SU-DHL-6 (cell line): ENCODE measurements at regions not wholly inside any gene's neighbourhood (a gene's known extent, or its start where the extent isn't known, plus 50 kb on each side); places are given as distances from the start of the nearest gene placed in this dataset.

ENCODE experiments used
- H2AFZ ChIP-seq: fragments of 200-600 bp; sonication (generic); 2 replicates; pipeline ENCODE4 v1.6.1; 2014; ENCODE audit warnings: low read depth, mild to moderate bottlenecking, moderate library complexity, mixed read lengths, antibody characterized with exemption, low read length; ENCODE audit not compliant: severe bottlenecking
- H3F3A ChIP-seq: fragments of 200-600 bp; shearing (Covaris generic); 2 replicates; pipeline ENCODE4 v1.6.0; 2016; ENCODE audit warnings: antibody characterized with exemption, mild to moderate bottlenecking; ENCODE audit not compliant: insufficient read depth
- H3K27ac ChIP-seq: fragments of 200-600 bp; sonication (generic); 2 replicates; pipeline ENCODE4 v1.5.1; 2016; ENCODE audit warnings: low read depth, mild to moderate bottlenecking, low read length, moderate library complexity, mixed read lengths
- H3K27me3 ChIP-seq: fragments of 200-600 bp; sonication (generic), shearing (Covaris generic); 2 replicates; pipeline ENCODE4 v1.6.0; 2014; ENCODE audit warnings: mild to moderate bottlenecking, low read length
- H3K36me3 ChIP-seq: fragments of 200-600 bp; sonication (generic); 2 replicates; pipeline ENCODE4 v1.6.1; 2014; ENCODE audit warnings: mild to moderate bottlenecking, low read length, mixed read lengths
- H3K4me2 ChIP-seq: fragments of 300-600, 200-600 bp; shearing (Covaris generic), sonication (generic); 2 replicates; pipeline ENCODE4 v1.6.0; 2014; ENCODE audit warnings: low read length, low read depth, mild to moderate bottlenecking; ENCODE audit not compliant: poor library complexity, severe bottlenecking
- H3K4me3 ChIP-seq: fragments of 200-600 bp; sonication (generic); 2 replicates; pipeline ENCODE4 v1.5.1; 2014; ENCODE audit warnings: antibody characterized with exemption, low read length, mild to moderate bottlenecking, mixed read lengths; ENCODE audit not compliant: insufficient read depth, poor library complexity, severe bottlenecking
- H3K79me2 ChIP-seq: fragments of 200-600 bp; sonication (generic); 2 replicates; pipeline ENCODE4 v1.6.1; 2014; ENCODE audit warnings: mild to moderate bottlenecking, low read length, moderate library complexity; ENCODE audit not compliant: insufficient read depth
- H3K9ac ChIP-seq: fragments of 200-600 bp; sonication (generic); 2 replicates; pipeline ENCODE4 v1.7.0; 2014; ENCODE audit warnings: mild to moderate bottlenecking, low read length
- H3K9me2 ChIP-seq: fragments of 200-600 bp; sonication (generic); replicated peaks from 2 replicates; pipeline ENCODE4 v1.6.1; 2014; ENCODE audit warnings: low read length; ENCODE audit not compliant: insufficient read depth
- H3K9me3 ChIP-seq: fragments of 200-600 bp; sonication (generic); 2 replicates; pipeline ENCODE4 v1.6.1; 2014; ENCODE audit warnings: low read length, mixed read lengths; ENCODE audit not compliant: insufficient read depth
- H4K20me1 ChIP-seq: fragments of 200-600 bp; sonication (generic); 2 replicates; pipeline ENCODE4 v1.6.1; 2014; ENCODE audit warnings: low read depth, mild to moderate bottlenecking, antibody characterized with exemption, low read length, moderate library complexity, mixed read lengths
- EZH2phosphoT487 ChIP-seq: fragments of 200-600 bp; sonication (generic), shearing (Covaris generic); conservative IDR thresholded peaks from 2 replicates; pipeline ENCODE4 v1.6.1; 2018; ENCODE audit warnings: mild to moderate bottlenecking, antibody characterized with exemption, low read length, moderate library complexity, mixed read lengths
- TF ChIP-seq, protein P1 (sequence below): fragments of 200-600 bp; sonication (generic); IDR thresholded peaks from one replicate; pipeline ENCODE4 v1.5.1; 2017; ENCODE audit warnings: antibody characterized with exemption, mild to moderate bottlenecking, low read length, moderate library complexity; ENCODE audit not compliant: insufficient read depth, poor library complexity, severe bottlenecking

DNA sequence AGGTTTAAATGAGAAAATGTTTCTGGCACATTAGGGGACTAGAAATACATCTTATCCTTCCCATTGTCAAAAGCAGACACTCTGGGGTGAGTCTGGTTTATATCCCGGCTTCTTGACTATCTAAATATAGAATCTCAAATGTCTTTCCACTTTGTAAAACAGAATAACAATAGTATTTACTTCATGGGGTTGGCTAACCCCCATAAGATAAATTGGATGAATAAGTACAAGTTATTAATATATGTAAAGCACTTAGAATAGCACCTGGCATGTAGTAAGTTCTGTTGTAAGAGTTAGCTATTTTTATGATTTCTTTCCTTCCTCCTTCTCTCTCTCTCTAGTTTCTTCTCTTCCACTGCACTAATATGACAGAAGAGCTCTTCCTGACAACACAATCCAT, 499.1 kb downstream of the INSC start:
- no peaks in the 10 kb centered on the region for H3K9me2 ChIP-seq
- H3K4me3 ChIP-seq = no peak overlapping the region
- TF ChIP-seq, protein P1, sequence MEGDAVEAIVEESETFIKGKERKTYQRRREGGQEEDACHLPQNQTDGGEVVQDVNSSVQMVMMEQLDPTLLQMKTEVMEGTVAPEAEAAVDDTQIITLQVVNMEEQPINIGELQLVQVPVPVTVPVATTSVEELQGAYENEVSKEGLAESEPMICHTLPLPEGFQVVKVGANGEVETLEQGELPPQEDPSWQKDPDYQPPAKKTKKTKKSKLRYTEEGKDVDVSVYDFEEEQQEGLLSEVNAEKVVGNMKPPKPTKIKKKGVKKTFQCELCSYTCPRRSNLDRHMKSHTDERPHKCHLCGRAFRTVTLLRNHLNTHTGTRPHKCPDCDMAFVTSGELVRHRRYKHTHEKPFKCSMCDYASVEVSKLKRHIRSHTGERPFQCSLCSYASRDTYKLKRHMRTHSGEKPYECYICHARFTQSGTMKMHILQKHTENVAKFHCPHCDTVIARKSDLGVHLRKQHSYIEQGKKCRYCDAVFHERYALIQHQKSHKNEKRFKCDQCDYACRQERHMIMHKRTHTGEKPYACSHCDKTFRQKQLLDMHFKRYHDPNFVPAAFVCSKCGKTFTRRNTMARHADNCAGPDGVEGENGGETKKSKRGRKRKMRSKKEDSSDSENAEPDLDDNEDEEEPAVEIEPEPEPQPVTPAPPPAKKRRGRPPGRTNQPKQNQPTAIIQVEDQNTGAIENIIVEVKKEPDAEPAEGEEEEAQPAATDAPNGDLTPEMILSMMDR = no peak
- no peak for TF ChIP-seq EZH2phosphoT487
- no peaks in the 10 kb centered on the region for H3K36me3 ChIP-seq
- H3K4me2 ChIP-seq = no peak overlapping the region
- H3K9me3 ChIP-seq = no peaks in the 10 kb centered on the region
- no peaks in the 10 kb centered on the region for H3K27me3 ChIP-seq
- H4K20me1 ChIP-seq = no peaks in the 10 kb centered on the region
- H3K79me2 ChIP-seq = no peaks in the 10 kb centered on the region
- no peaks in the 10 kb centered on the region for H3F3A ChIP-seq
- H2AFZ ChIP-seq = no peak overlapping the region
- no peak overlapping the region for H3K9ac ChIP-seq
- no peak overlapping the region for H3K27ac ChIP-seq

DNA sequence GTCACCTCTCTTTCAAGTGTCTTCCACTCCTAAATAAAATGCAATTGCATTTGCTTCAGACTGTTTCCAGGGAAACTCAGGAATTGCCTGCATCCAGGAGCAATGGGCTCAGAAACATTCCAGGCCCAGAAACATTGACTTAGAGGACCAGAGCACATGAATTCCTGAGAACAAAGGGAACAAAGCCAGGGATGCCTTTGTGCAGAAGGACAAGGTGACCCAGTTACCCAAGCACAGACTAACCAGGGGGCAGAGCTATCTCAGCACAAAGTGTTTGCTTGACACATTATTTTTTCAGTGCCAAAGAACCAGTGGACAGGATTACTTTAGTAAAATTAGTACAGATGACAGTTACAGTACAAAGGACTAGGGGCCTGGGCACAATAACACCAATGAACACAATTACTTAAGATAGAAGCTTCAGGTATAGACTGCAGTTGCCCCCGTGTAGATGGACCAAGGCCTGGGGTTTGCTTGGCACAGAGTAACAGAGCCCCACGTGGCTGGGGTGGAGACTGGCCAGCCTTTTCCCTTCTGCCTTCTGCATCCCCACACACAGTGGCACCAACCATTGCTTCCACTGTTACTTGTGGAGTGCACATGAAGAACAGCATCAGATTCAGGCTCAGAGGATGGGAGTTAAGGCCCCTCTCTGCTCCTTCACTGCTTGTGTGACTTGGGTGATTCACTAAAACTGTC, 500.8 kb downstream of the INSC start:
- TF ChIP-seq, protein P1 = no peak
- no peak for TF ChIP-seq EZH2phosphoT487
- Histone ChIP-seq H3K9me2 (no peaks in the 10 kb centered on the region), H3F3A (no peaks in the 10 kb centered on the region), H3K36me3 (no peaks in the 10 kb centered on the region), H2AFZ (no peak overlapping the region), H3K9ac (no peak overlapping the region), H3K27ac (no peak overlapping the region), H4K20me1 (no peaks in the 10 kb centered on the region), H3K79me2 (no peaks in the 10 kb centered on the region), H3K27me3 (no peaks in the 10 kb centered on the region), H3K9me3 (no peaks in the 10 kb centered on the region), H3K4me3 (no peak overlapping the region), H3K4me2 (no peak overlapping the region)

DNA sequence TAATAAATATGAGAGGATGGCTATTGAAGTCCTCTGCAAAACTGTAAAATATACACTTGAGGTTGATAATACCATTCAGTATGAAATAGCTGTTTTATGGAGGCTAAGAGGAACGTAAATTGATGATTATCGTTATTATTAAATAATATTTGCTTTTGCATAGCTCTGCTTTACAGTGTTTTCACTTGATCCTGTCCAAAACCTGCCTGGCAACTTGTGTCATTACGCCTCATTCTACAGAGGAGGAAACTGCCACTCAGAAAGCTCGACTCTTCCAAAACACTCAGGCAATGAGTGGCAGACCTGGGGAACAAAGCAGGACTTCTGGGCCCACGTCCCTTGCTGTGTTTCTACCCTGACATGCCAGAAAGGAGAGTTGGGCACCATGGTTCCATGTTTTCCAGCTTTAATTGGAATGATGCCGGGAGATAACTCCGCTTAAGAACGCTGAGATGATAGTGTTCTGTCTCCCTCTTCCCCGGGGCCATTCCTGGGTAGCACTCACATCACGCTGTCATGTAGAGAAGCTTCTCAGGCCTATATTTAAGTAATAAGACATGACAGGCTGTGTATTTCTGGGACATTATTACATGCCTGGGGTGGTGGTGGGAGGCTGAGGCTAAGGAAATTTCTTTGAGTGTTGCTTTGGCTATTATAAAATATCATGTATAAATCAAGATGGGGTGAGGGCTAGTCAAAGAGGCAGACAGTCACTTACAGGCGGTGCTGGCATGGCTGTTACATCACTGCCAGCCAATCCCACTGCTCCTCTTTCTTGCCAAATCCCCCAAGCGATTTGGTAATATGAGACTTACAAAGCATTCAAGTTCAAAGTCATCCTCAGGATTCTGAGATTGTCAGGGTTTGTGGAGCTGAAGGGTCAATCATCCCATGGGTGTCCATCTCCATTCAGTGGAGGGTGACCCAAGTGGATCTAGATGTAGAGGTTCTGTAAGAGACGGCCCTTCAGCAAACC, 501.7 kb downstream of the INSC start:
- H3K36me3 ChIP-seq = no peaks in the 10 kb centered on the region
- no peaks in the 10 kb centered on the region for H3K9me3 ChIP-seq
- no peaks in the 10 kb centered on the region for H3K27me3 ChIP-seq
- no peak overlapping the region for H3K4me3 ChIP-seq
- H3K9me2 ChIP-seq = no peaks in the 10 kb centered on the region
- no peaks in the 10 kb centered on the region for H3F3A ChIP-seq
- no peaks in the 10 kb centered on the region for H3K79me2 ChIP-seq
- H2AFZ ChIP-seq = no peak overlapping the region
- no peaks in the 10 kb centered on the region for H4K20me1 ChIP-seq
- no peak overlapping the region for H3K27ac ChIP-seq
- H3K4me2 ChIP-seq = no peak overlapping the region
- no peak overlapping the region for H3K9ac ChIP-seq
- TF ChIP-seq, protein P1 = no peak
- TF ChIP-seq EZH2phosphoT487 = no peak
